Forelimb muscle (tissue), 1 donor: ENCODE measurements at regions not wholly inside any gene's neighbourhood (a gene's known extent, or its start where the extent isn't known, plus 50 kb on each side); places are given as distances from the start of the nearest gene placed in this dataset.

Experiments
- DNase-seq: peaks from one replicate; pipeline ENCODE4 v3.0.0-alpha.2; 2013; ENCODE audit warnings: low read depth

GRCh38 chr3:34367521-34367920 lies 569.1 kb downstream of the PDCD6IP start:
- DNase-seq: no peak

GRCh38 chr3:34374521-34374920 lies 576.1 kb downstream of the PDCD6IP start:
- no peak for DNase-seq

- no peak for DNase-seq
These were observed 578.3 kb downstream of the PDCD6IP start for GRCh38 chr3:34376691-34377090.

GRCh38 chr3:34377961-34378360 lies 579.5 kb downstream of the PDCD6IP start:
- DNase-seq: no peak

GRCh38 chr3:34381243-34381642 lies 582.8 kb downstream of the PDCD6IP start:
- no peak for DNase-seq

- no peak for DNase-seq
These were observed 584.4 kb downstream of the PDCD6IP start for GRCh38 chr3:34382859-34383258.

- DNase-seq: no peak
These were observed 587.9 kb downstream of the PDCD6IP start for GRCh38 chr3:34386309-34386708.

GRCh38 chr3:34387826-34388564 lies 589.6 kb downstream of the PDCD6IP start:
- no peak for DNase-seq

GRCh38 chr3:34388830-34389229 lies 590.4 kb downstream of the PDCD6IP start:
- DNase-seq: no peak

GRCh38 chr3:34394978-34395748 lies 596.7 kb downstream of the PDCD6IP start:
- DNase-seq: no peak

- DNase-seq: no peak
These were observed 597.9 kb downstream of the PDCD6IP start for GRCh38 chr3:34396288-34396687.

- DNase-seq: no peak
These were observed 598.5 kb downstream of the PDCD6IP start for GRCh38 chr3:34396956-34397355.

- DNase-seq: no peak
These were observed 601.0 kb downstream of the PDCD6IP start for GRCh38 chr3:34399401-34399800.

GRCh38 chr3:34405159-34405558 lies 606.7 kb downstream of the PDCD6IP start:
- no peak for DNase-seq

- no peak for DNase-seq
These were observed 608.9 kb downstream of the PDCD6IP start for GRCh38 chr3:34407281-34407680.

GRCh38 chr3:34408088-34408487 lies 609.7 kb downstream of the PDCD6IP start:
- no peak for DNase-seq

GRCh38 chr3:34411596-34411995 lies 613.2 kb downstream of the PDCD6IP start:
- no peak for DNase-seq

GRCh38 chr3:34419801-34420200 lies 621.4 kb downstream of the PDCD6IP start:
- DNase-seq: no peak

GRCh38 chr3:34421762-34422161 lies 623.3 kb downstream of the PDCD6IP start:
- no peak for DNase-seq

GRCh38 chr3:34439796-34440195 lies 641.4 kb downstream of the PDCD6IP start:
- no peak for DNase-seq

GRCh38 chr3:34444137-34444536 lies 645.7 kb downstream of the PDCD6IP start:
- no peak for DNase-seq

GRCh38 chr3:34449305-34449704 lies 650.9 kb downstream of the PDCD6IP start:
- no peak for DNase-seq

GRCh38 chr3:34463414-34463813 lies 665.0 kb downstream of the PDCD6IP start:
- DNase-seq: no peak
